Ishikawa (cell line): ENCODE measurements at regions not wholly inside any gene's neighbourhood (a gene's known extent, or its start where the extent isn't known, plus 50 kb on each side); places are given as distances from the start of the nearest gene placed in this dataset.

Experiments used
- CEBPB ChIP-seq: IDR thresholded peaks from 2 replicates; pipeline ENCODE4 v1.6.1; 2012
- CREB1 ChIP-seq: IDR thresholded peaks from 2 replicates; pipeline ENCODE4 v1.6.1; 2012; ENCODE audit warnings: low read depth
- EGR1 ChIP-seq: IDR thresholded peaks from 2 replicates; pipeline ENCODE4 v1.6.1; 2012
- EP300 ChIP-seq: IDR thresholded peaks from 2 replicates; pipeline ENCODE4 v1.6.1; 2012; ENCODE audit warnings: borderline replicate concordance
- FOXM1 ChIP-seq: IDR thresholded peaks from 2 replicates; pipeline ENCODE4 v1.6.1; 2012; ENCODE audit warnings: low read depth, borderline replicate concordance
- NFIC ChIP-seq: IDR thresholded peaks from 2 replicates; pipeline ENCODE4 v1.6.1; 2012
- RAD21 ChIP-seq: IDR thresholded peaks from 2 replicates; pipeline ENCODE4 v1.6.1; 2012; ENCODE audit warnings: low read depth
- TAF1 ChIP-seq: IDR thresholded peaks from 2 replicates; pipeline ENCODE4 v1.6.1; 2012; ENCODE audit warnings: low read depth, mild to moderate bottlenecking
- TCF12 ChIP-seq: IDR thresholded peaks from 2 replicates; pipeline ENCODE4 v1.6.1; 2012; ENCODE audit warnings: low read depth
- TEAD4 ChIP-seq: IDR thresholded peaks from 2 replicates; pipeline ENCODE4 v1.6.1; 2012
- YY1 ChIP-seq: IDR thresholded peaks from 2 replicates; pipeline ENCODE4 v1.6.1; 2012; ENCODE audit warnings: low read depth
- ZBTB7A ChIP-seq: IDR thresholded peaks from 2 replicates; pipeline ENCODE4 v1.6.1; 2012; ENCODE audit warnings: low read depth
- TF ChIP-seq, protein P1 (sequence below): IDR thresholded peaks from 2 replicates; pipeline ENCODE4 v1.6.1; 2012; ENCODE audit warnings: low read depth, mild to moderate bottlenecking
- TF ChIP-seq, protein P2 (sequence below): IDR thresholded peaks from 2 replicates; pipeline ENCODE4 v1.6.1; 2012
- TF ChIP-seq, protein P3 (sequence below): IDR thresholded peaks from 2 replicates; pipeline ENCODE4 v1.6.1; 2012

DNA sequence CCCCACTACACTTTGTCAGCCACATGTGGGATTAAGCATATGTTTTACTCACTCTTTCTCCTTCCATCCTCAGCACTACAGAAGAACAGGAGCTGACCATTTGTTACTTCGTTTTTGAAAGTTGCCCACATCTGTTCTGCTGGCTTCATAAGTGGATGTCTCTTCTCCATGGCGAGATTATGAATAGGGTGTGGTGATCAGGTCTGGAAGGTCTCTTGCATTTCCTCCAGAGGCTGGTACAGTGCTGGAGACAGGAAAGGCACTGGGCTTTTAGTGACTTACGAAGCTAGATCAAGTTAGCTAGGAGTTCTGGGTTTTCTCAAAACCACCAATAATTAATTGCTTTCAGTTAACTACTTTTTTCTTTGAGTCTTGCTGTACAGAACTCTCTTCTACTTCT is 136.5 kb downstream of the AQP4 start:
- TF ChIP-seq, protein P1, sequence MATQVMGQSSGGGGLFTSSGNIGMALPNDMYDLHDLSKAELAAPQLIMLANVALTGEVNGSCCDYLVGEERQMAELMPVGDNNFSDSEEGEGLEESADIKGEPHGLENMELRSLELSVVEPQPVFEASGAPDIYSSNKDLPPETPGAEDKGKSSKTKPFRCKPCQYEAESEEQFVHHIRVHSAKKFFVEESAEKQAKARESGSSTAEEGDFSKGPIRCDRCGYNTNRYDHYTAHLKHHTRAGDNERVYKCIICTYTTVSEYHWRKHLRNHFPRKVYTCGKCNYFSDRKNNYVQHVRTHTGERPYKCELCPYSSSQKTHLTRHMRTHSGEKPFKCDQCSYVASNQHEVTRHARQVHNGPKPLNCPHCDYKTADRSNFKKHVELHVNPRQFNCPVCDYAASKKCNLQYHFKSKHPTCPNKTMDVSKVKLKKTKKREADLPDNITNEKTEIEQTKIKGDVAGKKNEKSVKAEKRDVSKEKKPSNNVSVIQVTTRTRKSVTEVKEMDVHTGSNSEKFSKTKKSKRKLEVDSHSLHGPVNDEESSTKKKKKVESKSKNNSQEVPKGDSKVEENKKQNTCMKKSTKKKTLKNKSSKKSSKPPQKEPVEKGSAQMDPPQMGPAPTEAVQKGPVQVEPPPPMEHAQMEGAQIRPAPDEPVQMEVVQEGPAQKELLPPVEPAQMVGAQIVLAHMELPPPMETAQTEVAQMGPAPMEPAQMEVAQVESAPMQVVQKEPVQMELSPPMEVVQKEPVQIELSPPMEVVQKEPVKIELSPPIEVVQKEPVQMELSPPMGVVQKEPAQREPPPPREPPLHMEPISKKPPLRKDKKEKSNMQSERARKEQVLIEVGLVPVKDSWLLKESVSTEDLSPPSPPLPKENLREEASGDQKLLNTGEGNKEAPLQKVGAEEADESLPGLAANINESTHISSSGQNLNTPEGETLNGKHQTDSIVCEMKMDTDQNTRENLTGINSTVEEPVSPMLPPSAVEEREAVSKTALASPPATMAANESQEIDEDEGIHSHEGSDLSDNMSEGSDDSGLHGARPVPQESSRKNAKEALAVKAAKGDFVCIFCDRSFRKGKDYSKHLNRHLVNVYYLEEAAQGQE, result no peak
- TF ChIP-seq EP300 (no peak), RAD21 (no peak), CEBPB (no peak), TAF1 (no peak), CREB1 (no peak), TEAD4 (no peak), ZBTB7A (no peak), YY1 (no peak), NFIC (no peak), FOXM1 (no peak), TCF12 (no peak), EGR1 (no peak)
- TF ChIP-seq, protein P2, sequence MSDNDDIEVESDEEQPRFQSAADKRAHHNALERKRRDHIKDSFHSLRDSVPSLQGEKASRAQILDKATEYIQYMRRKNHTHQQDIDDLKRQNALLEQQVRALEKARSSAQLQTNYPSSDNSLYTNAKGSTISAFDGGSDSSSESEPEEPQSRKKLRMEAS, result no peak
- TF ChIP-seq, protein P3, sequence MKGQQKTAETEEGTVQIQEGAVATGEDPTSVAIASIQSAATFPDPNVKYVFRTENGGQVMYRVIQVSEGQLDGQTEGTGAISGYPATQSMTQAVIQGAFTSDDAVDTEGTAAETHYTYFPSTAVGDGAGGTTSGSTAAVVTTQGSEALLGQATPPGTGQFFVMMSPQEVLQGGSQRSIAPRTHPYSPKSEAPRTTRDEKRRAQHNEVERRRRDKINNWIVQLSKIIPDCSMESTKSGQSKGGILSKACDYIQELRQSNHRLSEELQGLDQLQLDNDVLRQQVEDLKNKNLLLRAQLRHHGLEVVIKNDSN, result no peak

DNA sequence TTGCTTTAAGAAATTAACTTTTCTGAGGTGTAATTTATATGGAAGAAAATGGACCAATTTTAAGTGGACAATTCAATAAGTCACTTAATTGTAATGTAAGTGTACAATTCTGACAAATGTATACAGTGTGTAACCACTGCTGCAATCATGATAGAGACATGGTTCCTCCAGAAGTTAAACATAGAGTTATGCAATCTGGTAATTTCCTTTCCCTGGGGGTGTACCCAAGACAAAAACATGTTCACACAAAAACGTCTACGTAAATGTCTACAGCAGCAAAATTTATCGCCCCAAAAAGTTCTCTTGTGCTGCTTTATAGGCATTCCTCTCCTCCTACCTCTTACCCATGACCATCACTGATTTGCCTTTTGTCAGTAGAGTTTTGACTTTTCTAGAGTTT is 141.5 kb downstream of the AQP4 start:
- TF ChIP-seq, protein P2, result no peak
- TF ChIP-seq EP300 (no peak), NFIC (no peak)

DNA sequence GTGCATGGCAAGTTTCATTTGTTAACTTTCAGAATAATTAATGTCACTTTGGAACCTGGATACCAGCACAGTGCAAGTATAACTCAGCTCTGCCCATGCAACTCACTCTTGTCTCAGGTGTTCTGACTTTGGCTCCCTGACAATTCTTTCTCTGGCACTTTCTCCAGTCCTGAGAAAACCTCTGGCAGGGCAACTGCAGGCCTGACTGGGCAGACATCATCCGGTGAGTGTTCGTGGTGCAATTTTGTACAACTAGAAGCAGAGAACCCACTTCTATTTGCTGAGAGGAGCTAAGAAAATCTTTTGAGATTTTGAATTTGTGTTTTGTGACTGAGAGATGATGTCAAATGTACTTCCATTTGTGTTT is 143.0 kb downstream of the AQP4 start:
- no peak for TF ChIP-seq NFIC
- TF ChIP-seq EP300, result no peak
- TF ChIP-seq YY1, result no peak
- TF ChIP-seq TCF12, result no peak
- no peak for TF ChIP-seq EGR1
- no peak for TF ChIP-seq TEAD4
- no peak for TF ChIP-seq FOXM1

DNA sequence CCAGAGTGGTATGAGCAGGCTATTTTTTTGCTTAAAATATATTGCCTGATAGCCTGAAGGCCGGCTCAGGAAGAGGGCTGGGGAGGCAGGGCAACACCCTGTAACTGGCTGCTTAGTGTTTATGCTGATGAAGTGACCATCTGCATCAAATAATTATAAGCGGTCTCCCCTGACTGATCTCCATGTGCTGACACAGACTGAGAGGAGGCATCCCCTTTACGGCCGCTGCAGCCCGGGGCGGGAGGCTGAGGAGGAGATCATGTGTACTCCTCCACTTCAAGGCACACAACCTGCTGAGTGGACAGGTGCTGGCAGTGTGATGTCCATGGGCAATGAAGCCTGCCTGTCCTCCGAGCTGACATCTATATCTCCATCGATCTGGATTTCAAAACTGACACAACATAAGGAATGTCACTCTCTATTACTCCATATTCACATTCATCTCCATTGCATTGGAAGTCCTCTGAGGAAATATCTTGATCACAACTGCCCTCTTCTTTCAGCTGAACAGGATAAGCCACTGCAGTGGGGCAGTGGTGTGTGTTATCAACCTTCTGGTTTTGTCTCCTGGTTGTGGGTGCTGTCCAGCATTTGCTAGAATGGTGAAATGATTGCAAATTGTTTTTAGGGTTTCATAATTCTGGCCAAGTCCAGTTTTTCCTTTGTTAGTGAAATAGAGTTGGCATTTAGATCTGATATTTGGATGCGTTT is 143.5 kb downstream of the AQP4 start:
- TF ChIP-seq, protein P1, result peak; percentile 69; the same call in 1 of the 2 replicates
- no peak for TF ChIP-seq EP300

DNA sequence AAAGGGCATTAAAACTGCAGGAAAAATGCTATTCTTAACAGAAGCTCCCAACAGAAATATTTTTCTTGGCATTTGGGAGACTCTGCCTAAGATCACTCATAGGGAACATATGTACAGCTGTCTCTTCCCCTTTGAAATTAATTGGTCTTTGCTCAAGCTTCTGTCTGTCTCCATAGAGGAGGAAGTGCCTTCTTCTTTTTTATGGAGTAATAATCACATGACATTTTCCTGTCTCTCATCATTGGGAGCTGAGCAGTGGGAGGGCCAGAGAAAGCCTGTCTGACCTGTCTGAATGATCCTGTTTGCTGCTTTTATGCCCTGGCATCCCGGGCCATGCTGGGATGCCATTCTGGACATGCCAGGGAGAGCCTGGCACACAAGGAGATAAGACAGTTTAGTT is 145.6 kb downstream of the AQP4 start:
- TF ChIP-seq TCF12, result no peak
- TF ChIP-seq TEAD4, result no peak
- no peak for TF ChIP-seq NFIC
- TF ChIP-seq RAD21, result no peak
- no peak for TF ChIP-seq EGR1
- TF ChIP-seq, protein P1, result no peak
- no peak for TF ChIP-seq FOXM1
- no peak for TF ChIP-seq CEBPB
- no peak for TF ChIP-seq EP300
- TF ChIP-seq, protein P2, result no peak
- no peak for TF ChIP-seq YY1
- TF ChIP-seq, protein P3, result no peak
- no peak for TF ChIP-seq ZBTB7A
- no peak for TF ChIP-seq CREB1
